ENCODE measurements at regions not wholly inside any gene's neighbourhood (a gene's known extent, or its start where the extent isn't known, plus 50 kb on each side); places are given as distances from the start of the nearest gene placed in this dataset.

- H3K27ac ChIP-seq (ENCODE audit: low read depth, low read length) = no peak overlapping the region
- TF ChIP-seq, protein P1, sequence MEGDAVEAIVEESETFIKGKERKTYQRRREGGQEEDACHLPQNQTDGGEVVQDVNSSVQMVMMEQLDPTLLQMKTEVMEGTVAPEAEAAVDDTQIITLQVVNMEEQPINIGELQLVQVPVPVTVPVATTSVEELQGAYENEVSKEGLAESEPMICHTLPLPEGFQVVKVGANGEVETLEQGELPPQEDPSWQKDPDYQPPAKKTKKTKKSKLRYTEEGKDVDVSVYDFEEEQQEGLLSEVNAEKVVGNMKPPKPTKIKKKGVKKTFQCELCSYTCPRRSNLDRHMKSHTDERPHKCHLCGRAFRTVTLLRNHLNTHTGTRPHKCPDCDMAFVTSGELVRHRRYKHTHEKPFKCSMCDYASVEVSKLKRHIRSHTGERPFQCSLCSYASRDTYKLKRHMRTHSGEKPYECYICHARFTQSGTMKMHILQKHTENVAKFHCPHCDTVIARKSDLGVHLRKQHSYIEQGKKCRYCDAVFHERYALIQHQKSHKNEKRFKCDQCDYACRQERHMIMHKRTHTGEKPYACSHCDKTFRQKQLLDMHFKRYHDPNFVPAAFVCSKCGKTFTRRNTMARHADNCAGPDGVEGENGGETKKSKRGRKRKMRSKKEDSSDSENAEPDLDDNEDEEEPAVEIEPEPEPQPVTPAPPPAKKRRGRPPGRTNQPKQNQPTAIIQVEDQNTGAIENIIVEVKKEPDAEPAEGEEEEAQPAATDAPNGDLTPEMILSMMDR (IDR thresholded peaks at IDR 0.05; ENCODE audit: insufficient read depth, low read length, poor library complexity, severe bottlenecking) = no peak
- no peak for TF ChIP-seq EZH2phosphoT487 (conservative IDR thresholded peaks at IDR 0.05; ENCODE audit: low read length)
- H3K9me2 ChIP-seq (replicated peaks; ENCODE audit: insufficient read depth, low read length) = peaks cover 4% of the 10 kb centered on the region; the same call in 1 of the 2 replicates
- H3K27me3 ChIP-seq (ENCODE audit: low read length) = no peaks in the 10 kb centered on the region
- H3F3A ChIP-seq (ENCODE audit: insufficient read depth) = no peaks in the 10 kb centered on the region
- H3K4me2 ChIP-seq (ENCODE audit: low read depth, low read length, poor library complexity, severe bottlenecking) = no peak overlapping the region
- no peaks in the 10 kb centered on the region for H3K36me3 ChIP-seq (ENCODE audit: low read length)
- H3K9me3 ChIP-seq (ENCODE audit: insufficient read depth, low read length) = no peaks in the 10 kb centered on the region
- no peak overlapping the region for H3K9ac ChIP-seq (ENCODE audit: low read length)
- H3K4me3 ChIP-seq (ENCODE audit: insufficient read depth, low read length, poor library complexity, severe bottlenecking) = no peak overlapping the region
- H4K20me1 ChIP-seq (ENCODE audit: low read depth, low read length) = no peaks in the 10 kb centered on the region
- no peaks in the 10 kb centered on the region for H3K79me2 ChIP-seq (ENCODE audit: insufficient read depth, low read length)
- H2AFZ ChIP-seq (ENCODE audit: low read depth, low read length, severe bottlenecking) = no peak overlapping the region
Measured at GRCh38 chr6:128631031-128631430, 110.6 kb upstream of the PTPRK start.

- no peaks in the 10 kb centered on the region for H4K20me1 ChIP-seq (ENCODE audit: low read depth, low read length)
- no peaks in the 10 kb centered on the region for H3K9me3 ChIP-seq (ENCODE audit: insufficient read depth, low read length)
- H2AFZ ChIP-seq (ENCODE audit: low read depth, low read length, severe bottlenecking) = no peak overlapping the region
- H3K27me3 ChIP-seq (ENCODE audit: low read length) = no peaks in the 10 kb centered on the region
- no peaks in the 10 kb centered on the region for H3K79me2 ChIP-seq (ENCODE audit: insufficient read depth, low read length)
- no peak overlapping the region for H3K9ac ChIP-seq (ENCODE audit: low read length)
- TF ChIP-seq EZH2phosphoT487 (conservative IDR thresholded peaks at IDR 0.05; ENCODE audit: low read length) = no peak
- TF ChIP-seq, protein P1 (IDR thresholded peaks at IDR 0.05; ENCODE audit: insufficient read depth, low read length, poor library complexity, severe bottlenecking) = no peak
- H3K36me3 ChIP-seq (ENCODE audit: low read length) = no peaks in the 10 kb centered on the region
- no peak overlapping the region for H3K4me2 ChIP-seq (ENCODE audit: low read depth, low read length, poor library complexity, severe bottlenecking)
- no peaks in the 10 kb centered on the region for H3F3A ChIP-seq (ENCODE audit: insufficient read depth)
- H3K9me2 ChIP-seq (replicated peaks; ENCODE audit: insufficient read depth, low read length) = peaks cover 4% of the 10 kb centered on the region; the same call in 1 of the 2 replicates
- no peak overlapping the region for H3K4me3 ChIP-seq (ENCODE audit: insufficient read depth, low read length, poor library complexity, severe bottlenecking)
- H3K27ac ChIP-seq (ENCODE audit: low read depth, low read length) = no peak overlapping the region
Measured at GRCh38 chr6:128630213-128630612, 109.8 kb upstream of the PTPRK start.

GRCh38 chr6:128617285-128617684, 96.9 kb upstream of the PTPRK start:
- H3K36me3 ChIP-seq (ENCODE audit: low read length) = no peaks in the 10 kb centered on the region
- H3K79me2 ChIP-seq (ENCODE audit: insufficient read depth, low read length) = no peaks in the 10 kb centered on the region
- H4K20me1 ChIP-seq (ENCODE audit: low read depth, low read length) = no peaks in the 10 kb centered on the region
- TF ChIP-seq EZH2phosphoT487 (conservative IDR thresholded peaks at IDR 0.05; ENCODE audit: low read length) = no peak
- TF ChIP-seq, protein P1 (IDR thresholded peaks at IDR 0.05; ENCODE audit: insufficient read depth, low read length, poor library complexity, severe bottlenecking) = no peak
- no peak overlapping the region for H3K4me3 ChIP-seq (ENCODE audit: insufficient read depth, low read length, poor library complexity, severe bottlenecking)
- no peaks in the 10 kb centered on the region for H3K9me3 ChIP-seq (ENCODE audit: insufficient read depth, low read length)
- no peaks in the 10 kb centered on the region for H3K27me3 ChIP-seq (ENCODE audit: low read length)
- H3K9me2 ChIP-seq (replicated peaks; ENCODE audit: insufficient read depth, low read length) = no peaks in the 10 kb centered on the region
- no peak overlapping the region for H3K27ac ChIP-seq (ENCODE audit: low read depth, low read length)
- H3K9ac ChIP-seq (ENCODE audit: low read length) = no peak overlapping the region
- H3F3A ChIP-seq (ENCODE audit: insufficient read depth) = no peaks in the 10 kb centered on the region
- no peak overlapping the region for H3K4me2 ChIP-seq (ENCODE audit: low read depth, low read length, poor library complexity, severe bottlenecking)
- no peak overlapping the region for H2AFZ ChIP-seq (ENCODE audit: low read depth, low read length, severe bottlenecking)
